GM18498 (cell line): ENCODE measurements at regions not wholly inside any gene's neighbourhood (a gene's known extent, or its start where the extent isn't known, plus 50 kb on each side); places are given as distances from the start of the nearest gene placed in this dataset.
"Not testable (repeated sequence)": the region's sequence is repeated elsewhere in the genome, so short reads cannot be mapped to it uniquely, and the experiment has no call there.

Experiments used
- ATAC-seq: cut with Tn5 transposase; IDR thresholded peaks from one replicate; pipeline ENCODE4 v1.9.1; 2021; ENCODE audit warnings: mild to moderate bottlenecking, moderate library complexity; ENCODE audit not compliant: unreplicated experiment

GRCh38 chrX:43188296-43188695 lies 410.3 kb upstream of the PPP1R2C start:
- no peak for ATAC-seq

GRCh38 chrX:43211570-43211969 lies 433.6 kb upstream of the PPP1R2C start:
- ATAC-seq, result no peak

- ATAC-seq, result no peak
Observed at GRCh38 chrX:43218198-43218597, 437.9 kb upstream of the MAOA start.

GRCh38 chrX:43224496-43224895 lies 431.6 kb upstream of the MAOA start:
- no peak for ATAC-seq

GRCh38 chrX:43225626-43226328 lies 430.3 kb upstream of the MAOA start:
- no peak for ATAC-seq

GRCh38 chrX:43238461-43238945 lies 417.6 kb upstream of the MAOA start:
- ATAC-seq, result no peak

GRCh38 chrX:43239356-43239755 lies 416.7 kb upstream of the MAOA start:
- ATAC-seq, result no peak

- no peak for ATAC-seq
Observed at GRCh38 chrX:43255596-43255995, 400.5 kb upstream of the MAOA start.

- no peak for ATAC-seq
Observed at GRCh38 chrX:43266487-43266886, 389.6 kb upstream of the MAOA start.

- no peak for ATAC-seq
Observed at GRCh38 chrX:43267652-43268051, 388.4 kb upstream of the MAOA start.

- no peak for ATAC-seq
Observed at GRCh38 chrX:43269201-43269600, 386.9 kb upstream of the MAOA start.

GRCh38 chrX:43277879-43278278 lies 378.2 kb upstream of the MAOA start:
- no peak for ATAC-seq

GRCh38 chrX:43278440-43278839 lies 377.7 kb upstream of the MAOA start:
- no peak for ATAC-seq

GRCh38 chrX:43279341-43279808 lies 376.7 kb upstream of the MAOA start:
- no peak for ATAC-seq

- ATAC-seq, result no peak
Observed at GRCh38 chrX:43283187-43283586, 372.9 kb upstream of the MAOA start.

GRCh38 chrX:43311625-43312024 lies 344.5 kb upstream of the MAOA start:
- not testable (repeated sequence) for ATAC-seq

GRCh38 chrX:43313035-43313434 lies 343.1 kb upstream of the MAOA start:
- no peak for ATAC-seq

GRCh38 chrX:43314525-43314924 lies 341.6 kb upstream of the MAOA start:
- no peak for ATAC-seq

GRCh38 chrX:43315622-43316021 lies 340.5 kb upstream of the MAOA start:
- no peak for ATAC-seq

- ATAC-seq, result no peak
Observed at GRCh38 chrX:43316146-43316545, 340.0 kb upstream of the MAOA start.

GRCh38 chrX:43317378-43317777 lies 338.7 kb upstream of the MAOA start:
- ATAC-seq, result no peak

GRCh38 chrX:43328358-43328946 lies 327.6 kb upstream of the MAOA start:
- no peak for ATAC-seq

GRCh38 chrX:43333543-43333942 lies 322.6 kb upstream of the MAOA start:
- ATAC-seq, result no peak
